SK-N-SH (cell line): ENCODE measurements at regions not wholly inside any gene's neighbourhood (a gene's known extent, or its start where the extent isn't known, plus 50 kb on each side); places are given as distances from the start of the nearest gene placed in this dataset.

Experiments
- CTCF ChIA-PET: fragments of 300-600, 350-600 bp; formaldehyde crosslinking; extraction: SDS; loops from one replicate; lab custom pipeline; 2021; lab: Yijun Ruan, JAX
- POLR2A ChIA-PET: fragments of 350-600 bp; sonication (Branson Sonifier 250); formaldehyde crosslinking; extraction: SDS; loops from one replicate; lab custom pipeline; 2020; ENCODE audit warnings: antibody characterized with exemption, inconsistent platforms; lab: Yijun Ruan, JAX
- DNase-seq: peaks from one replicate; pipeline ENCODE4 v3.0.0; 2012
- H2AFZ ChIP-seq: fragments of 200-600 bp; sonication (generic); 2 replicates; pipeline ENCODE4 v1.8.1; 2016; ENCODE audit warnings: antibody characterized with exemption, mild to moderate bottlenecking, low read depth
- H3F3A ChIP-seq: fragments of 200-600 bp; sonication (generic); replicated peaks from 2 replicates; pipeline ENCODE3; 2016; ENCODE audit warnings: antibody characterized with exemption, mild to moderate bottlenecking; ENCODE audit not compliant: insufficient read depth
- H3K27ac ChIP-seq, 2 experiments: fragments of 200-500 bp in 1 of 2; fragments of 200-600 bp in 1 of 2; sonication (Bioruptor generic) in 1 of 2; sonication (generic), shearing (Covaris generic) in 1 of 2; 2 replicates each; pipeline versions ENCODE4 v1.5.1 to v1.6.1; 2014 to 2016; ENCODE audit warnings: low read depth in 2 of 2, inconsistent platforms in 1 of 2, low read length in 1 of 2, mild to moderate bottlenecking in 1 of 2, mixed read lengths in 1 of 2
- H3K27me3 ChIP-seq: fragments of 200-600 bp; sonication (generic), shearing (Covaris generic); 2 replicates; pipeline ENCODE4 v1.6.1; 2016; ENCODE audit warnings: mixed run types; ENCODE audit not compliant: insufficient read depth
- H3K36me3 ChIP-seq, 2 experiments: fragments of 200-500 bp in 1 of 2; fragments of 200-600 bp in 1 of 2; sonication (Bioruptor generic) in 1 of 2; sonication (generic) in 1 of 2; replicated peaks in 1 of 2; 2 replicates each; pipeline versions ENCODE3 to v1.5.1; 2014 to 2016; ENCODE audit warnings: low read length in 1 of 2, mild to moderate bottlenecking in 1 of 2; ENCODE audit not compliant: insufficient read depth in 2 of 2, control insufficient read depth in 1 of 2
- H3K4me1 ChIP-seq, 2 experiments: fragments of 200-500 bp in 1 of 2; fragments of 200-600 bp in 1 of 2; sonication (Bioruptor generic) in 1 of 2; sonication (generic), shearing (Covaris generic) in 1 of 2; 2 replicates each; pipeline versions ENCODE4 v1.5.1 to v1.6.1; 2014 to 2016; ENCODE audit warnings: low read depth in 1 of 2, low read length in 1 of 2, mixed run types in 1 of 2; ENCODE audit not compliant: insufficient read depth in 2 of 2, control insufficient read depth in 1 of 2
- H3K4me2 ChIP-seq: fragments of 200-600 bp; sonication (generic), shearing (Covaris generic); 2 replicates; pipeline ENCODE4 v1.6.1; 2017; ENCODE audit warnings: mixed run types
- H3K4me3 ChIP-seq, 2 experiments: fragments of 200-500 bp in 1 of 2; fragments of 200-600 bp in 1 of 2; sonication (Bioruptor generic) in 1 of 2; sonication (generic), shearing (Covaris generic) in 1 of 2; 2 replicates each; pipeline versions ENCODE4 v1.5.1 to v1.8.1; 2014 to 2016; ENCODE audit warnings: low read depth in 2 of 2, inconsistent platforms in 1 of 2, low read length in 1 of 2, mild to moderate bottlenecking in 1 of 2, mixed read lengths in 1 of 2, moderate library complexity in 1 of 2
- H3K79me2 ChIP-seq: fragments of 200-600 bp; sonication (generic); 2 replicates; pipeline ENCODE4 v1.8.1; 2017; ENCODE audit warnings: mild to moderate bottlenecking; ENCODE audit not compliant: insufficient read depth
- H3K9ac ChIP-seq: fragments of 200-600 bp; sonication (generic); 2 replicates; pipeline ENCODE4 v1.6.1; 2017; ENCODE audit warnings: mixed run types
- H3K9me2 ChIP-seq: fragments of 200-600 bp; sonication (generic); 2 replicates; pipeline ENCODE4 v1.6.1; 2017; ENCODE audit warnings: mixed run types
- H3K9me3 ChIP-seq: fragments of 200-600 bp; sonication (generic); 2 replicates; pipeline ENCODE4 v1.6.1; 2017; ENCODE audit warnings: mixed run types, mild to moderate bottlenecking, moderate library complexity
- H4K20me1 ChIP-seq: fragments of 200-600 bp; sonication (generic); 2 replicates; pipeline ENCODE4 v1.6.1; 2017; ENCODE audit warnings: mild to moderate bottlenecking, mixed run types; ENCODE audit not compliant: insufficient read depth
- FOXM1 ChIP-seq: IDR thresholded peaks from 2 replicates; pipeline ENCODE4 v1.4.0; 2012; ENCODE audit warnings: low read depth, mild to moderate bottlenecking
- MXI1 ChIP-seq: IDR thresholded peaks from 2 replicates; pipeline ENCODE4 v1.6.1; 2012; ENCODE audit warnings: mild to moderate bottlenecking, low read depth, low read length, improper control_type of control experiment
- NRF1 ChIP-seq: IDR thresholded peaks from 2 replicates; pipeline ENCODE4 v1.6.1; 2012; ENCODE audit warnings: low read depth, mild to moderate bottlenecking, low read length
- REST ChIP-seq: IDR thresholded peaks from 2 replicates; pipeline ENCODE4 v1.6.1; 2012; ENCODE audit warnings: mild to moderate bottlenecking, low read depth, low read length, moderate library complexity
- TAF1 ChIP-seq: IDR thresholded peaks from 2 replicates; pipeline ENCODE4 v1.6.1; 2012; ENCODE audit warnings: low read depth, mild to moderate bottlenecking, low read length, moderate library complexity, borderline replicate concordance
- TCF12 ChIP-seq: IDR thresholded peaks from 2 replicates; pipeline ENCODE4 v1.4.0; 2012
- TEAD4 ChIP-seq: IDR thresholded peaks from 2 replicates; pipeline ENCODE4 v1.4.0; 2012; ENCODE audit warnings: mild to moderate bottlenecking, borderline replicate concordance; ENCODE audit not compliant: insufficient read depth
- USF2 ChIP-seq: fragments of 150-350 bp; IDR thresholded peaks from 2 replicates; pipeline ENCODE4 v1.6.1; 2017; ENCODE audit warnings: antibody characterized with exemption, low read length, low read depth, borderline replicate concordance
- WGBS: methylation state at CpG from one replicate; pipeline ENCODE4 v1.1.6; 2017; ENCODE audit warnings: low lambda C conversion rate; 5-methylcytosine and 5-hydroxymethylcytosine counted together

GRCh38 chr6:40802481-40802880 is 215.3 kb upstream of the LRFN2 start:
- peaks cover 4 to 14% of the 10 kb centered on the region in 2 experiments; a peak in 3 of 4 replicates for H3K4me1 ChIP-seq
- no peaks in the 10 kb centered on the region for H3K9me3 ChIP-seq
- POLR2A ChIA-PET = no interaction called here
- no peak overlapping the region for H2AFZ ChIP-seq
- no peak overlapping the region for H3K4me2 ChIP-seq
- no peaks in the 10 kb centered on the region for H3K27me3 ChIP-seq
- no peaks in the 10 kb centered on the region for H4K20me1 ChIP-seq
- H3K79me2 ChIP-seq = no peaks in the 10 kb centered on the region
- H3K4me3 ChIP-seq = no peak overlapping the region
- 69% methylated on average over 5 of the region's 5 CpGs for WGBS
- H3K9me2 ChIP-seq = no peaks in the 10 kb centered on the region
- CTCF ChIA-PET = interaction anchor here (1.1 kb wide), 1 partner anchor 215 kb away, joined by 3 read pairs; the partner anchor contains the start of gene LRFN2
- peaks cover 5% of the 10 kb centered on the region for H3F3A ChIP-seq
- no peak for DNase-seq
- no peak overlapping the region for H3K9ac ChIP-seq
- H3K36me3 ChIP-seq = no peaks in the 10 kb centered on the region
- no peak overlapping the region for H3K27ac ChIP-seq
- TF ChIP-seq NRF1 = no peak
- TF ChIP-seq TCF12 = no peak

GRCh38 chr6:40799296-40800140 is 212.4 kb upstream of the LRFN2 start:
- WGBS = 61% methylated on average over 7 of the region's 8 CpGs
- POLR2A ChIA-PET = no interaction called here

More at GRCh38 chr6:40799296-40800140, 212.4 kb upstream of the LRFN2 start:
- no peaks in the 10 kb centered on the region for H3K79me2 ChIP-seq
- H3K4me1 ChIP-seq = peaks cover 0 to 14% of the 10 kb centered on the region in 2 experiments; a peak in 1 of 4 replicates
- no peaks in the 10 kb centered on the region for H3F3A ChIP-seq
- no peaks in the 10 kb centered on the region for H3K9me2 ChIP-seq
- H2AFZ ChIP-seq = no peak overlapping the region
- no peak for DNase-seq
- H3K36me3 ChIP-seq = no peaks in the 10 kb centered on the region
- TF ChIP-seq NRF1 (no peak), TEAD4 (no peak), FOXM1 (no peak), MXI1 (no peak), TAF1 (no peak), REST (no peak), USF2 (no peak)
- H3K4me3 ChIP-seq = no peak overlapping the region
- CTCF ChIA-PET = interaction anchor here (1.1 to 2.1 kb wide), 2 partner anchors 113 to 249 kb away, joined by 3 to 7 read pairs; no protein-coding TSS in a partner anchor
- H3K4me2 ChIP-seq = no peak overlapping the region
- no peak overlapping the region for H3K9ac ChIP-seq
- H4K20me1 ChIP-seq = no peaks in the 10 kb centered on the region
- no peaks in the 10 kb centered on the region for H3K9me3 ChIP-seq
- no peaks in the 10 kb centered on the region for H3K27me3 ChIP-seq
- H3K27ac ChIP-seq = no peak overlapping the region
